GM12878 (cell line): ENCODE measurements at regions not wholly inside any gene's neighbourhood (a gene's known extent, or its start where the extent isn't known, plus 50 kb on each side); places are given as distances from the start of the nearest gene placed in this dataset.

Experiments used
- ATAC-seq: fragments of 200-7000 bp; cut with Tn5 transposase; 3 replicates; pipeline ENCODE4 v1.9.1; 2020; ENCODE audit warnings: mild to moderate bottlenecking, moderate library complexity
- BruUV-seq: library from RNA; stranded (reverse); fragments of 400-500 nt; replicated peaks from 2 replicates; lab custom pipeline; 2021; lab: Mats Ljungman, UMichigan
- CTCF ChIA-PET: fragments of 300-600 bp; sonication (Branson Sonifier 250); formaldehyde crosslinking; extraction: SDS; loops from one replicate; lab custom pipeline; 2021; ENCODE audit warnings: inconsistent platforms; lab: Yijun Ruan, JAX
- POLR2A ChIA-PET: fragments of 350-600 bp; formaldehyde crosslinking; extraction: SDS; loops from one replicate; lab custom pipeline; 2021; ENCODE audit warnings: inconsistent platforms; lab: Charles Lee
- RAD21 ChIA-PET: fragments of 300-600 bp; sonication (Branson Sonifier 250); formaldehyde crosslinking; loops from one replicate; lab custom pipeline; 2023; ENCODE audit warnings: antibody characterized with exemption; ENCODE audit not compliant: unreplicated experiment; lab: Charles Lee
- SMC1A ChIA-PET: fragments of 300-600 bp; sonication (Branson Sonifier 250); formaldehyde crosslinking; loops from one replicate; lab custom pipeline; 2023; ENCODE audit not compliant: unreplicated experiment, uncharacterized antibody; lab: Charles Lee
- DNase-seq: peaks from one replicate; pipeline ENCODE4 v3.0.0-alpha.2; 2011; ENCODE audit warnings: low read depth, low spot score
- FAIRE-seq: peaks from 3 replicates; lab custom pipeline; 2011; peaks lifted over from hg19 to GRCh38; lab: Jason Lieb, UNC
- H2AFZ ChIP-seq: 2 replicates; pipeline ENCODE4 v1.6.0; 2011; ENCODE audit warnings: low read depth, low read length, control low read depth; ENCODE audit not compliant: control insufficient read depth
- H3K27ac ChIP-seq: 2 replicates; pipeline ENCODE4 v1.5.1; 2011; ENCODE audit warnings: control low read depth; ENCODE audit not compliant: control insufficient read depth, insufficient read depth
- H3K27me3 ChIP-seq, 2 experiments: replicated peaks in 1 of 2; 2 replicates each; pipeline versions ENCODE4 v1.6.0 to v1.6.1; 2011; ENCODE audit warnings: low read length in 1 of 2; ENCODE audit not compliant: control insufficient read depth in 2 of 2, insufficient read depth in 2 of 2
- H3K36me3 ChIP-seq, 2 experiments: 2 replicates each; pipeline ENCODE4 v1.5.1; 2011; ENCODE audit warnings: low read length in 1 of 2; ENCODE audit not compliant: control insufficient read depth in 2 of 2, insufficient read depth in 2 of 2
- H3K4me1 ChIP-seq: 2 replicates; pipeline ENCODE4 v1.6.1; 2011; ENCODE audit warnings: mild to moderate bottlenecking, low read length, moderate library complexity, mixed read lengths; ENCODE audit not compliant: control insufficient read depth, insufficient read depth
- H3K4me2 ChIP-seq: 2 replicates; pipeline ENCODE4 v1.6.0; 2011; ENCODE audit warnings: control low read depth; ENCODE audit not compliant: control insufficient read depth, insufficient read depth
- H3K4me3 ChIP-seq: fragments of 200-600 bp; sonication (generic); 2 replicates; pipeline ENCODE4 v1.5.1; 2016
- H3K79me2 ChIP-seq: 2 replicates; pipeline ENCODE4 v1.6.0; 2011; ENCODE audit warnings: low read length; ENCODE audit not compliant: control insufficient read depth, insufficient read depth
- H3K9ac ChIP-seq: 2 replicates; pipeline ENCODE4 v1.8.0; 2011; ENCODE audit warnings: low read length, control low read depth, mixed read lengths; ENCODE audit not compliant: control insufficient read depth, insufficient read depth
- H3K9me3 ChIP-seq: replicated peaks from 3 replicates; pipeline ENCODE4 v1.5.1; 2011; ENCODE audit warnings: mild to moderate bottlenecking, low read length; ENCODE audit not compliant: control insufficient read depth, insufficient read depth
- H4K20me1 ChIP-seq: 2 replicates; pipeline ENCODE4 v1.6.0; 2011; ENCODE audit not compliant: control insufficient read depth, insufficient read depth
- ATF7 ChIP-seq: fragments of 450-650 bp; IDR thresholded peaks from 2 replicates; pipeline ENCODE4 v1.6.1; 2016; ENCODE audit warnings: low read depth, mild to moderate bottlenecking
- BACH1 ChIP-seq: fragments of 450-650 bp; IDR thresholded peaks from 2 replicates; pipeline ENCODE4 v1.6.1; 2017; ENCODE audit warnings: mild to moderate bottlenecking, borderline replicate concordance
- KAT2A ChIP-seq: conservative IDR thresholded peaks from 2 replicates; pipeline ENCODE4 v1.6.1; 2011; ENCODE audit warnings: low read depth, low read length; ENCODE audit not compliant: control insufficient read depth
- MYB ChIP-seq: fragments of 150-350 bp; IDR thresholded peaks from 2 replicates; pipeline ENCODE4 v1.6.1; 2014; ENCODE audit warnings: mild to moderate bottlenecking, low read depth, low read length, borderline replicate concordance
- NFYA ChIP-seq: IDR thresholded peaks from 2 replicates; pipeline ENCODE4 v1.6.1; 2011; ENCODE audit warnings: low read depth, mild to moderate bottlenecking, low read length, improper control_type of control experiment, borderline replicate concordance
- TAF1 ChIP-seq: IDR thresholded peaks from 2 replicates; pipeline ENCODE4 v1.6.1; 2011; ENCODE audit warnings: mild to moderate bottlenecking, low read depth, low read length, borderline replicate concordance
- ZBED1 ChIP-seq: IDR thresholded peaks from 2 replicates; pipeline ENCODE4 v1.6.1; 2016; ENCODE audit warnings: borderline replicate concordance
- ZNF207 ChIP-seq: fragments of 450-650 bp; IDR thresholded peaks from 2 replicates; pipeline ENCODE4 v1.6.1; 2014; ENCODE audit warnings: antibody characterized with exemption, mild to moderate bottlenecking, borderline replicate concordance
- WGBS: methylation state at CpG from one replicate; pipeline ENCODE4 v1.1.6; 2016; ENCODE audit warnings: low lambda C conversion rate; ENCODE audit not compliant: insufficient replicate concordance, insufficient coverage; ENCODE audit errors: missing lambda C conversion rate; 5-methylcytosine and 5-hydroxymethylcytosine counted together
- in situ Hi-C: fragments of 300-500 bp; cut with MboI; formaldehyde crosslinking; loops from 9 replicates; pipeline ENCODE4 v1.14.3; 2018; ENCODE audit warnings: mixed read lengths
- intact Hi-C: fragments of 100-400 bp; cut with micrococcal nuclease; formaldehyde crosslinking; loops from one replicate; pipeline ENCODE4 v1.14.2; 2022; ENCODE audit not compliant: unreplicated experiment
- TF ChIP-seq, protein P1 (sequence below): fragments of 450-650 bp; IDR thresholded peaks from 2 replicates; pipeline ENCODE4 v1.6.1; 2014; ENCODE audit warnings: mild to moderate bottlenecking
- TF ChIP-seq, protein P2 (sequence below): IDR thresholded peaks from 2 replicates; pipeline ENCODE4 v1.6.1; 2012; ENCODE audit warnings: low read depth, low read length, improper control_type of control experiment
- TF ChIP-seq, protein P3 (sequence below): fragments of 450-650 bp; IDR thresholded peaks from 2 replicates; pipeline ENCODE4 v1.6.1; 2017; ENCODE audit warnings: borderline replicate concordance
- TF ChIP-seq, protein P4 (sequence below): IDR thresholded peaks from 2 replicates; pipeline ENCODE4 v1.6.1; 2011; ENCODE audit warnings: borderline replicate concordance, low read depth, mild to moderate bottlenecking, moderate library complexity, low read length; ENCODE audit not compliant: insufficient read depth, poor library complexity, severe bottlenecking

DNA sequence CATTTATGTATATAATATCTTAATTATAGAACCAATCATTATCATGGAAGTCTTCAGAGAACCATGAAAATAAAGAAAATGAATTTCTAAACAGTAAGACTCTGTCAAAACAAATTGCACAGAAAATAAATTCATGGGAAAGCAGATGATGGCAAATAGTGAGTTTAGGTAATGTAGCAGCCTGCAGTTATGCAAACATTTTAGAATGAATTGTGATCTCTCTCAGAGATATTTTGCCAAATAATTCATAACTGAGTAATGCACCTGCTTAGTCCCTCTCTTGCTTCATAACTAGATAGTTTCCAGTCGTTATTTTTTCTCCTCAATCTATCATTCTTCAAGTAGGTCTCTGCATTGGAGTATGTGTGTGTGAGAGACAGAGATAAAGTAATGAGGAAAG lies 492.7 kb upstream of the THBS1 start:
- DNase-seq, result no peak
- no peaks in the 10 kb centered on the region for H3K9me3 ChIP-seq
- H3K4me1 ChIP-seq, result no peaks in the 10 kb centered on the region
- H3K79me2 ChIP-seq, result no peaks in the 10 kb centered on the region
- no peak for FAIRE-seq
- 0% methylated on average over 1 of the region's 1 CpG for WGBS
- no peak overlapping the region for H3K4me3 ChIP-seq
- ChIA-PET CTCF (no interaction called here), POLR2A (no interaction called here)
- no peak overlapping the region for H3K9ac ChIP-seq
- H4K20me1 ChIP-seq, result no peaks in the 10 kb centered on the region
- TF ChIP-seq KAT2A, result no peak
- no peak for TF ChIP-seq BACH1
- TF ChIP-seq TAF1, result no peak
- no peak for TF ChIP-seq NFYA
- TF ChIP-seq MYB, result no peak
- TF ChIP-seq ZNF207, result no peak
- TF ChIP-seq, protein P1, sequence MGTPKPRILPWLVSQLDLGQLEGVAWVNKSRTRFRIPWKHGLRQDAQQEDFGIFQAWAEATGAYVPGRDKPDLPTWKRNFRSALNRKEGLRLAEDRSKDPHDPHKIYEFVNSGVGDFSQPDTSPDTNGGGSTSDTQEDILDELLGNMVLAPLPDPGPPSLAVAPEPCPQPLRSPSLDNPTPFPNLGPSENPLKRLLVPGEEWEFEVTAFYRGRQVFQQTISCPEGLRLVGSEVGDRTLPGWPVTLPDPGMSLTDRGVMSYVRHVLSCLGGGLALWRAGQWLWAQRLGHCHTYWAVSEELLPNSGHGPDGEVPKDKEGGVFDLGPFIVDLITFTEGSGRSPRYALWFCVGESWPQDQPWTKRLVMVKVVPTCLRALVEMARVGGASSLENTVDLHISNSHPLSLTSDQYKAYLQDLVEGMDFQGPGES, result no peak
- TF ChIP-seq, all 136 proteins: peak for 0
- in situ Hi-C loops, result no loop called here
- Histone ChIP-seq H3K4me2 (no peak overlapping the region), H2AFZ (no peak overlapping the region), H3K27ac (no peak overlapping the region), H3K27me3 (peaks cover 0 to 3% of the 10 kb centered on the region in 2 experiments; a peak in 2 of 4 replicates), H3K36me3 (no peaks in the 10 kb centered on the region)
- ChIA-PET RAD21 (no interaction called here), SMC1A (no interaction called here)
- intact Hi-C loops, result no loop called here
- ATAC-seq, result no peak
- no TSS peak for BruUV-seq

DNA sequence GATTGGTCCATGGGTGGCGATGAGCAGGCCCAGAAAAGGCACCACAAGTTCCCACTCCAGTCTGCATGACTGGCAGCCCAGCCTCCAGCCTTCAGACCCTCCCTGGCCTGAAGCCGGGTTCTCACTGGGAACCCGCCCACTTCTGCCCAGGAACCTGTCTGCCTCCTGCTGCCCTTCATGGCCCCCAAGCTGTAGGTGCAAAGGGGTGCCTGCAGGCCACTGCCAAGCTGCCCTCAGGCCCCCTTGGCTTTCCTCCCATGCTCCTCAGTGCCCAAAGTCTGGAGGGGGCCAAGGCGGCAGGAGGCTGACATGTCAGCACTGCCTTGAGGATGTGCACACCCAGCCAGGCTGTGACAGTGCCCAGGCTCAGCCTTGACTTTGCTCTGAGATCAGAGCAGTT lies 488.5 kb upstream of the THBS1 start:
- RAD21 ChIA-PET, result no interaction called here
- Histone ChIP-seq H4K20me1 (no peaks in the 10 kb centered on the region), H3K27ac (no peak overlapping the region), H3K4me2 (no peak overlapping the region), H3K9me3 (no peaks in the 10 kb centered on the region), H2AFZ (no peak overlapping the region), H3K79me2 (no peaks in the 10 kb centered on the region), H3K4me3 (no peak overlapping the region), H3K9ac (no peak overlapping the region), H3K27me3 (peaks cover 0 to 3% of the 10 kb centered on the region in 2 experiments; a peak in 2 of 4 replicates), H3K36me3 (no peaks in the 10 kb centered on the region), H3K4me1 (no peaks in the 10 kb centered on the region)
- no peak for ATAC-seq
- SMC1A ChIA-PET, result no interaction called here
- BruUV-seq, result no TSS peak
- no peak for FAIRE-seq
- intact Hi-C loops, result no loop called here
- 22% methylated on average over 4 of the region's 4 CpGs for WGBS
- in situ Hi-C loops, result no loop called here
- POLR2A ChIA-PET, result no interaction called here
- DNase-seq, result no peak
- CTCF ChIA-PET, result interaction anchor here (0.6 kb wide), 1 partner anchor 97 kb away, joined by 3 read pairs; no protein-coding TSS in a partner anchor
- TF ChIP-seq ZBED1 (no peak), ATF7 (no peak)
- TF ChIP-seq, protein P2, sequence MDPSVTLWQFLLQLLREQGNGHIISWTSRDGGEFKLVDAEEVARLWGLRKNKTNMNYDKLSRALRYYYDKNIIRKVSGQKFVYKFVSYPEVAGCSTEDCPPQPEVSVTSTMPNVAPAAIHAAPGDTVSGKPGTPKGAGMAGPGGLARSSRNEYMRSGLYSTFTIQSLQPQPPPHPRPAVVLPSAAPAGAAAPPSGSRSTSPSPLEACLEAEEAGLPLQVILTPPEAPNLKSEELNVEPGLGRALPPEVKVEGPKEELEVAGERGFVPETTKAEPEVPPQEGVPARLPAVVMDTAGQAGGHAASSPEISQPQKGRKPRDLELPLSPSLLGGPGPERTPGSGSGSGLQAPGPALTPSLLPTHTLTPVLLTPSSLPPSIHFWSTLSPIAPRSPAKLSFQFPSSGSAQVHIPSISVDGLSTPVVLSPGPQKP, result no peak
- TF ChIP-seq, protein P3, sequence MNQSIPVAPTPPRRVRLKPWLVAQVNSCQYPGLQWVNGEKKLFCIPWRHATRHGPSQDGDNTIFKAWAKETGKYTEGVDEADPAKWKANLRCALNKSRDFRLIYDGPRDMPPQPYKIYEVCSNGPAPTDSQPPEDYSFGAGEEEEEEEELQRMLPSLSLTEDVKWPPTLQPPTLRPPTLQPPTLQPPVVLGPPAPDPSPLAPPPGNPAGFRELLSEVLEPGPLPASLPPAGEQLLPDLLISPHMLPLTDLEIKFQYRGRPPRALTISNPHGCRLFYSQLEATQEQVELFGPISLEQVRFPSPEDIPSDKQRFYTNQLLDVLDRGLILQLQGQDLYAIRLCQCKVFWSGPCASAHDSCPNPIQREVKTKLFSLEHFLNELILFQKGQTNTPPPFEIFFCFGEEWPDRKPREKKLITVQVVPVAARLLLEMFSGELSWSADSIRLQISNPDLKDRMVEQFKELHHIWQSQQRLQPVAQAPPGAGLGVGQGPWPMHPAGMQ, result no peak
- TF ChIP-seq, protein P4, sequence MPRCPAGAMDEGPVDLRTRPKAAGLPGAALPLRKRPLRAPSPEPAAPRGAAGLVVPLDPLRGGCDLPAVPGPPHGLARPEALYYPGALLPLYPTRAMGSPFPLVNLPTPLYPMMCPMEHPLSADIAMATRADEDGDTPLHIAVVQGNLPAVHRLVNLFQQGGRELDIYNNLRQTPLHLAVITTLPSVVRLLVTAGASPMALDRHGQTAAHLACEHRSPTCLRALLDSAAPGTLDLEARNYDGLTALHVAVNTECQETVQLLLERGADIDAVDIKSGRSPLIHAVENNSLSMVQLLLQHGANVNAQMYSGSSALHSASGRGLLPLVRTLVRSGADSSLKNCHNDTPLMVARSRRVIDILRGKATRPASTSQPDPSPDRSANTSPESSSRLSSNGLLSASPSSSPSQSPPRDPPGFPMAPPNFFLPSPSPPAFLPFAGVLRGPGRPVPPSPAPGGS, result no peak
